GM12801 (cell line): ENCODE measurements at regions not wholly inside any gene's neighbourhood (a gene's known extent, or its start where the extent isn't known, plus 50 kb on each side); places are given as distances from the start of the nearest gene placed in this dataset.

ENCODE experiments used
- CTCF ChIP-seq: IDR thresholded peaks from one replicate; pipeline ENCODE4 v1.5.1; 2011; ENCODE audit warnings: control low read depth; ENCODE audit not compliant: insufficient read length; ENCODE audit errors: extremely low read depth

GRCh38 chr2:8584174-8585066, 97.4 kb upstream of the ID2 start:
- TF ChIP-seq CTCF: no peak

GRCh38 chr2:8586457-8587051, 95.3 kb upstream of the ID2 start:
- TF ChIP-seq CTCF: no peak

DNA sequence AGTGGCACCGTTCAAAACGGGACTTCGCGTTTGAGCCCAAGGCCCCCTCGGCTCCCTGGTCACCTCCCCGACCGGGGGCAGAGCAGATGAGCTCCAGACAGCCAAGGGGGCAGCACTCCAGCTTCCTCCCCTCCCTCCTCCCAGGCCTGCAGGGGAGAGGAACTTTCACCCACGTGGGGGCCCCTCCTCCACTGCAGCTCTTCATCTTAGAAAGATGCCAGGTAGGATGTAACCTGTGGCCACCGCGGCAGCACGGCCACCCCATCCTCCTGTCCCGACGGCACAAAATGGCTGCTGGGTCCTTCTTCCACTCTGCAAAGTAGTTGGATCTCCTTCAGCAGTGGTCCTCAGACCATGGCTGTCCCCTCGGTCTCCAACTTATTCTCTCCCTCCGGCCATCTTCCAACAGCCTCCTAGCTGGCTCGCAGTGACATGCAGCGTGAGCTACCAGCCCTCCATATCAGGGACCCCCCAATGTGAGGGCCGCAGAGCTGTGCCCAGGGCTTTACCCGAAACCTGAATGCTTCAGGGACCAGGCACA, 94.5 kb upstream of the ID2 start:
- no peak for TF ChIP-seq CTCF

DNA sequence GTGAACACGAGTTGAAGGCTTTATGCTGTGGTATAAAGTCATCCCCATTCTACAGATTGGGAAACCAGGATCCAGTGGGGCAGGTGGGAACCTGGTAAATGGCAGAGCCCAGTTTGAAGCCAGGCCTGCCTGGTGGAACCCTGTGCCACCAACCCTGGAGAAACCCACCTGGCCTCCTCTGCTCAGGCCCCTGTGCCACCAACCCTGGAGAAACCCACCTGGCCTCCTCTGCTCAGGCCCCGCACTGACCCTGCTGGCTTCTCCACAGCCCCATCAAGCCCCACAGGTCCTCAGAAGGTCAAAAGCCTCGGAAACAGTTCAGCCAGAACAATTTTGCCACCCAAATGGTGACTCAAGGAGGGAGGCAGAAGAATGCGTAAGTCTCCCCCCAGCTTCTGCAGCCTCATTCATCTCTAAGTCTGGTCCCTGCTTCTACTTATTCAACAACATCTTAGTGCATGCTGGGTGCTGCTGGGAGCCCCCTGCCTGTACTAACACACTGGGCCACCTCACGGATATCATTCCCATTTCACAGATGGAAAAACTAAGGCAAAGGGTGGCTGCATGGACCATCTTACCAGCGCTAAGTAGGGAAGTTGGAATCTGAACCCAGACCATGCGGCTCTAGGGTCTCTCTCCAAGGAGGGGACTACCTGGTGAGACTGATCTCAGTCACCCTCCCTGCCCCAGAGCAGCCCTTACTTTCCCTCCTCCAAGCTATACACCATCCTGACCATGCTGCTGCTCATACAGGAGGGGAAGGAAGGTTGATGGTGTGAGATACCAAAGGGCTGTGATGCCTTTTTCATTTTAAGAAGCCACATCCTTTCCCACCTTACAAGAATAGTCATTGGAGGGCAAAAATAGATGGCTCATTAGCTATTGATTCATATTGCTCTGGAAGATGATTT, 93.7 kb upstream of the ID2 start:
- TF ChIP-seq CTCF: no peak

DNA sequence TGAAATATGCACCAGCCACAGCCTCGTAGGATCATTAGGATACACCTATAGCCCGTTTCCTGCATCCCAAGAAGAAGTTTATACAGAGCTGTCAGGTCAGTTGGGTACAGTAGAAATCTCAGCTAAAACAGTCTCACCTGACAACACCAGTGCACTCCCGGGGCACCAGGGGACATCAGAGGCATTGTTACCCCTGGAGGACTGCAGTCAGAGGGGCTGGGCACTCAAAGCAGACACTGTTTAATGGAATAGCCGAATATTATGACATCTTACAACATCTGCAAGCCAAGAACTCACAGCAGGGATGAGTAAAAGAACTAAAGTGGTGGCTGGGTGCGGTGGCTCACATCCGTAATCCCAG, 93.0 kb upstream of the ID2 start:
- no peak for TF ChIP-seq CTCF

- TF ChIP-seq CTCF: no peak
Observed at GRCh38 chr2:8589721-8590120, 92.1 kb upstream of the ID2 start.

- no peak for TF ChIP-seq CTCF
Observed at GRCh38 chr2:8590938-8591337, 90.9 kb upstream of the ID2 start.
